Activated naive CD8-positive, alpha-beta T cell treated with anti-CD3 and anti-CD28 coated beads, Interleukin-2, amount 50 U/mL, for 24 hours (primary cell): ENCODE measurements at regions not wholly inside any gene's neighbourhood (a gene's known extent, or its start where the extent isn't known, plus 50 kb on each side); places are given as distances from the start of the nearest gene placed in this dataset.
"Not testable (repeated sequence)": the region's sequence is repeated elsewhere in the genome, so short reads cannot be mapped to it uniquely, and the experiment has no call there.

Experiments
- ATAC-seq: fragments of 150-1000 bp; cut with Tn5 transposase; one replicate; pipeline ENCODE4 v1.10.0; 2021
- DNase-seq: peaks from one replicate; pipeline ENCODE4 v3.0.0; 2021
- H3K27ac Mint-ChIP-seq: one replicate; pipeline ENCODE4 v1.8.0; 2021; ENCODE audit warnings: mild to moderate bottlenecking, mixed read lengths
- H3K27me3 Mint-ChIP-seq: one replicate; pipeline ENCODE4 v1.8.0; 2021; ENCODE audit warnings: mixed read lengths
- H3K36me3 Mint-ChIP-seq: one replicate; pipeline ENCODE4 v1.8.0; 2021; ENCODE audit warnings: low read depth, mixed read lengths
- H3K4me1 Mint-ChIP-seq: one replicate; pipeline ENCODE4 v1.8.0; 2021; ENCODE audit warnings: mixed read lengths
- H3K4me3 Mint-ChIP-seq: one replicate; pipeline ENCODE4 v1.8.0; 2021; ENCODE audit warnings: mild to moderate bottlenecking, moderate library complexity, mixed read lengths
- H3K9me3 Mint-ChIP-seq: one replicate; pipeline ENCODE4 v1.8.0; 2021; ENCODE audit warnings: mixed read lengths

GRCh38 chr3:78204977-78205376 is 1165.1 kb downstream of the ROBO2 start:
- DNase-seq (no peak), ATAC-seq (no peak)
- Mint-ChIP-seq H3K27me3 (no peaks in the 10 kb centered on the region), H3K4me1 (no peaks in the 10 kb centered on the region), H3K27ac (no peak overlapping the region), H3K36me3 (no peaks in the 10 kb centered on the region), H3K9me3 (peaks cover 8% of the 10 kb centered on the region), H3K4me3 (no peak overlapping the region)

DNA sequence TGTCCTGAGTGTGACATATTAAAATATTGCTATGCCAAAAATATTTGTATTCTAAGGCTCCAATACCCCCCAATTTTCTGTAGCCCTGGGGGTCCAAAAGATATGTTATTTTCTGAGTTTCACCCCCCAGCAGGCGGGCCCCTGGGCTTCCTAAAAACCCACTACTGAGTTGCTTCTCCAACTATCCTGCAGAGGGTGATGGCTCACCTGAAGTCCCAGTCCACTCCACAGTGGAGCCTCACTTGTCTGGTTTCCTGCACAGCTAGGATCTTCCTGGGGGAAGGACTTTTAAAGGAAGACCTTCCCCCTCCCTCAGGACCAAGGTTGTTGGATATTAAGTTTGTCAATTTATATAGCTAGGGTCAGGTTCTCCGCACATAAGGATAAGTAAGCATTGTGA is 1181.4 kb downstream of the ROBO2 start:
- no peak overlapping the region for H3K27ac Mint-ChIP-seq

DNA sequence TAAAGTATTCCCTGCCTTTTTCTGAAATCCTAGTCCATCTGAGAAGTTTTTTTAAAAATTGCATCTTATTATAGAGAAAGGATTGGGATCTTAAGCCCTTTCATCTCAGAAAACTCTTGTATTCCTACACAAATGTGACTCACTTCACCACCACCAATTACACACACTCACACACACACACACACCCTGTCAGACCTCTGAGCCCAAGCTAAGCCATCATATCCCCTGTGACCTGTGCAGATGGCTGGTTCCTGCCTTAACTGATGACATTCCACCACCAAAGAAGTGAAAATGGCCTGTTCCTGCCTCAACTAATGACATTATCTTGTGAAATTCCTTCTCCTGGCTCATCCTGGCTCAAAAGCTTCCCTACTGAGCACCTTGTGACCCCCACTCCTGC is 1181.9 kb downstream of the ROBO2 start:
- no peaks in the 10 kb centered on the region for H3K36me3 Mint-ChIP-seq
- peaks cover 22% of the 10 kb centered on the region for H3K9me3 Mint-ChIP-seq
- ATAC-seq (no peak), DNase-seq (no peak)
- no peak overlapping the region for H3K27ac Mint-ChIP-seq
- H3K27me3 Mint-ChIP-seq = no peaks in the 10 kb centered on the region
- H3K4me1 Mint-ChIP-seq = no peaks in the 10 kb centered on the region
- no peak overlapping the region for H3K4me3 Mint-ChIP-seq

More for the DNA sequence above, 1181.4 kb downstream of the ROBO2 start:
- DNase-seq = no peak
- H3K4me1 Mint-ChIP-seq = no peaks in the 10 kb centered on the region
- no peak for ATAC-seq
- no peaks in the 10 kb centered on the region for H3K27me3 Mint-ChIP-seq
- H3K9me3 Mint-ChIP-seq = peaks cover 22% of the 10 kb centered on the region
- H3K36me3 Mint-ChIP-seq = no peaks in the 10 kb centered on the region
- no peak overlapping the region for H3K4me3 Mint-ChIP-seq

DNA sequence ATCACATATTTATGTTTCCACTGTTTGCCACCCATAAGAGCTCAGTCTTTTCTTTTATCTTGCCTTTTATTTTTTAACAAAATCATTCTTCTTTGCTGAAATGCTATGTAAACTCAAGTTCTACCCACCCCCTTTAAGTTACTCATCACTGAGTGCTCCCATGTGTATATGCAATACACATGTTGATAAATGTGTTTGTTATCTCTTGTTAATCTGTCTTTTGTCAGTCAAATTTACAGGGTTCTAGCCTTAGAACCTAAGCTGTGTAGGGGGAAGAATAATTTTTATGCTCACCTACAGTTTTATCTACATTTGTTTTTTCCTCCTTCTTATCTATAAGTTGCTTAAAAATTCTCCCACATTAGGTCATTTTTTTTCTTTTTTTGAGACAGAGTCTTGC is 1195.9 kb downstream of the ROBO2 start:
- Mint-ChIP-seq H3K27me3 (no peaks in the 10 kb centered on the region), H3K27ac (no peak overlapping the region), H3K4me3 (no peak overlapping the region), H3K36me3 (no peaks in the 10 kb centered on the region), H3K9me3 (peaks cover 19% of the 10 kb centered on the region), H3K4me1 (no peaks in the 10 kb centered on the region)
- no peak for ATAC-seq
- no peak for DNase-seq

GRCh38 chr3:78238811-78239210 is 1198.9 kb downstream of the ROBO2 start:
- H3K4me1 Mint-ChIP-seq = no peaks in the 10 kb centered on the region
- ATAC-seq = no peak
- H3K9me3 Mint-ChIP-seq = peaks cover 28% of the 10 kb centered on the region

DNA sequence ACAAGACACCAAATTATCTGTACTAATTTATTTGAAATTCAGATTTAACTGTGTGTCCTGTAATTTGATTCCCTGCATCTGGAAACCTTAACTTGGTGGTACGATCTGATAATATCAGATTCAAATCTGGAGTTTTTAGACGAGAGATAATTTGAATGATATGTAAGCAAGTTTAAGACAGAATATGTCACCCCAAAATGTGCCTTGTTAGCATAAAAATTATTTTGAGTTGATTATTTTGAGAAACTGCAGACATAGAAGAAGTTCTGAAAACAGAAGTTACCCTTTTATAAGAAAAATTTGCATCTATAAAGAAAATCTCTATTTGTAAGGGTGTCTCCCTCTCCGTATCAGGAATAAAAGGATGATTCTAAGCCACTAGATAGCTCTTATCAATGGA is 1202.8 kb downstream of the ROBO2 start:
- DNase-seq = no peak
- Mint-ChIP-seq H3K27me3 (no peaks in the 10 kb centered on the region), H3K36me3 (no peaks in the 10 kb centered on the region), H3K4me1 (no peaks in the 10 kb centered on the region), H3K27ac (no peak overlapping the region), H3K4me3 (no peak overlapping the region), H3K9me3 (peaks cover 34% of the 10 kb centered on the region)
- no peak for ATAC-seq

More at GRCh38 chr3:78238811-78239210, 1198.9 kb downstream of the ROBO2 start:
- no peak overlapping the region for H3K27ac Mint-ChIP-seq
- no peak overlapping the region for H3K4me3 Mint-ChIP-seq
- no peaks in the 10 kb centered on the region for H3K36me3 Mint-ChIP-seq
- H3K27me3 Mint-ChIP-seq = no peaks in the 10 kb centered on the region
- DNase-seq = no peak

DNA sequence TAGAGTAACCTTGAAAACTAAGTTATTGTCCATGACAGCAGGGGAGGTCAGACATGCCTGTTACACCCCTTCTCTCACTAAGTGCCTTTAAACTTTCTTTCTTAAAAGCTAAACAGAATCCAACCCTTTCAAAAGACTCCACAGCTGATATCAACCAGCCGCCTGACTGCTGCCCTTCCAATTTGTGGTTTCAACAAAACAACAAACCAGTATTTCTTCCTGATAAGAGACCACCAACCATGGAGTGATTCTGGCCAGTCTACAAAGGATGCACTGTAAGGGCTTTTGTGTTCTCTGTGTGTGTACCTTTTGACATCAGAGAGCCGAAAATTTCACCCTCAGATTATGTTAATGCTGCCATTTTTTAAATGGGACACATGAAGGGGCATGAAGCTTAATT is 1204.2 kb downstream of the ROBO2 start:
- no peak overlapping the region for H3K27ac Mint-ChIP-seq
- peaks cover 34% of the 10 kb centered on the region for H3K9me3 Mint-ChIP-seq
- no peak for ATAC-seq
- DNase-seq = no peak
- H3K4me1 Mint-ChIP-seq = no peaks in the 10 kb centered on the region
- no peak overlapping the region for H3K4me3 Mint-ChIP-seq
- no peaks in the 10 kb centered on the region for H3K27me3 Mint-ChIP-seq
- no peaks in the 10 kb centered on the region for H3K36me3 Mint-ChIP-seq

- Mint-ChIP-seq H3K4me1 (no peaks in the 10 kb centered on the region), H3K27me3 (no peaks in the 10 kb centered on the region)
- ATAC-seq = no peak
These were observed 1209.4 kb downstream of the ROBO2 start for GRCh38 chr3:78249294-78249693.

GRCh38 chr3:78253860-78254259 is 1214.0 kb downstream of the ROBO2 start:
- Mint-ChIP-seq H3K4me1 (no peaks in the 10 kb centered on the region), H3K27ac (no peak overlapping the region), H3K36me3 (no peaks in the 10 kb centered on the region), H3K27me3 (no peaks in the 10 kb centered on the region), H3K4me3 (no peak overlapping the region), H3K9me3 (peaks cover 20% of the 10 kb centered on the region)
- ATAC-seq (no peak), DNase-seq (no peak)

More at GRCh38 chr3:78249294-78249693, 1209.4 kb downstream of the ROBO2 start:
- no peak overlapping the region for H3K27ac Mint-ChIP-seq
- no peak overlapping the region for H3K4me3 Mint-ChIP-seq
- no peak for DNase-seq
- H3K9me3 Mint-ChIP-seq = peaks cover 22% of the 10 kb centered on the region
- H3K36me3 Mint-ChIP-seq = no peaks in the 10 kb centered on the region

DNA sequence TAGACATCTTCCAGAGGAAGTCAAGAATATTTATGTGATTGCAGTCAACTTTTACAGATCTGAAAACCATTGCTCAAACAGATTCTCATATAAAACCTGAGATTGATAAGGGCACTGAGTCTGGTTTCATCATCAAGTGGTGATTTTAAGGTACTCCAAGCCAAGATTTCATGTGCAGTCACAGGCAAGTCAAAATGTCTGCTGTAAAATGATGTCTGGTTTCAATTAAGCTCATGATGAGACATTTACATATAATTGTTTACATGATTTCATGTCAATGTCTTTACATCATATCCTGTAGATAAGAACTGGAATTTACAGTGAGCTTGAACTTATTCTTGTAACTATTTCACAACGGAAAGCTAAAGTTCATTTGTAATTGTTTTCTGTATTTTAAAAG is 1215.5 kb downstream of the ROBO2 start:
- Mint-ChIP-seq H3K36me3 (no peaks in the 10 kb centered on the region), H3K27ac (no peak overlapping the region), H3K9me3 (peaks cover 12% of the 10 kb centered on the region), H3K4me3 (no peak overlapping the region), H3K4me1 (no peaks in the 10 kb centered on the region), H3K27me3 (no peaks in the 10 kb centered on the region)
- no peak for DNase-seq
- no peak for ATAC-seq

- H3K4me3 Mint-ChIP-seq = no peak overlapping the region
- no peaks in the 10 kb centered on the region for H3K4me1 Mint-ChIP-seq
- no peak for DNase-seq
- H3K9me3 Mint-ChIP-seq = peaks cover 10% of the 10 kb centered on the region
- H3K27me3 Mint-ChIP-seq = no peaks in the 10 kb centered on the region
- no peak for ATAC-seq
- H3K36me3 Mint-ChIP-seq = no peaks in the 10 kb centered on the region
- H3K27ac Mint-ChIP-seq = no peak overlapping the region
These were observed 1216.2 kb downstream of the ROBO2 start for GRCh38 chr3:78256123-78256522.

GRCh38 chr3:78257951-78258530 is 1218.1 kb downstream of the ROBO2 start:
- no peak overlapping the region for H3K27ac Mint-ChIP-seq
- no peak overlapping the region for H3K4me3 Mint-ChIP-seq
- peaks cover 7% of the 10 kb centered on the region for H3K9me3 Mint-ChIP-seq
- H3K27me3 Mint-ChIP-seq = no peaks in the 10 kb centered on the region
- ATAC-seq (no peak), DNase-seq (no peak)
- no peaks in the 10 kb centered on the region for H3K36me3 Mint-ChIP-seq
- H3K4me1 Mint-ChIP-seq = no peaks in the 10 kb centered on the region

DNA sequence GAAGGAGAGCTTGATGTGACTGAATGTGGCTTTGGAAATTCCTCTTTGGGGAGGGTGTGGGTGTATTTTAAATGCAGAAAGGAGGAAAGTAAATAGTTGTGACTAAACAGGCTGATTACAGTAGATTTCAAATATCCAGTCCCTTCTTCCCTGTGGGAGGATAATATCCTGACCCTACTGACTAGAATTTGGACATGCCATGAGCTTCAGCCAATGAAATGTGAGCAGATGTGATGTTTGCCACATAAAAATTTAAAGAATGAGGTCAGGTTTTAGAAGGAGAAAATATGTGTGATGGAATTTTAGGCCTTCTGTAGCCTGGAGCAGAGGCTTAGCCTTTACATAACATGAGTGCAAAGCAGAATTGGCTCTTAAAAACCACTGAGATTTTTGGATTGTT is 1218.9 kb downstream of the ROBO2 start:
- DNase-seq (no peak), ATAC-seq (no peak)
- no peaks in the 10 kb centered on the region for H3K4me1 Mint-ChIP-seq
- no peaks in the 10 kb centered on the region for H3K27me3 Mint-ChIP-seq
- no peak overlapping the region for H3K27ac Mint-ChIP-seq
- H3K9me3 Mint-ChIP-seq = peaks cover 7% of the 10 kb centered on the region
- H3K36me3 Mint-ChIP-seq = no peaks in the 10 kb centered on the region
- H3K4me3 Mint-ChIP-seq = no peak overlapping the region

DNA sequence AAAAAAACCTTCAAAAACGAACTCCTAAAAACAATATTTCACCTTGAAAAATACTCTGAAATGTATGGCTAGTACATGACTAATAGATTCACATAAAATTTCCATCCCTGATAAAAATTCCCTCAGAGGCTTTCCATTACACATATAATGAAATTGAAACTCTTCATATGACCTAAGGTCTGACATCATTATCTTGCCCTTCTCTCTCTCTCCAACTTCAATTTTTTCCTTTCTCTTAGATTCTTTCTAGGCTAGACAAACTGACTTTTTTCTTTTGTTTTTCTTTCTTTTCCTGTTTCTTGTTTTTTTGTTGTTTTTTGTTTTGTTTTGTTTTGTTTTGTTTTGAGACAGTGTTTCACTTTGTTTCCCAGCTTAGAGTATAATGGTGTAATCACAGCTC is 1220.5 kb downstream of the ROBO2 start:
- H3K27ac Mint-ChIP-seq = no peak overlapping the region
- no peaks in the 10 kb centered on the region for H3K36me3 Mint-ChIP-seq
- DNase-seq (no peak), ATAC-seq (no peak)
- H3K9me3 Mint-ChIP-seq = peaks cover 7% of the 10 kb centered on the region
- H3K4me1 Mint-ChIP-seq = no peaks in the 10 kb centered on the region
- no peaks in the 10 kb centered on the region for H3K27me3 Mint-ChIP-seq
- H3K4me3 Mint-ChIP-seq = no peak overlapping the region

DNA sequence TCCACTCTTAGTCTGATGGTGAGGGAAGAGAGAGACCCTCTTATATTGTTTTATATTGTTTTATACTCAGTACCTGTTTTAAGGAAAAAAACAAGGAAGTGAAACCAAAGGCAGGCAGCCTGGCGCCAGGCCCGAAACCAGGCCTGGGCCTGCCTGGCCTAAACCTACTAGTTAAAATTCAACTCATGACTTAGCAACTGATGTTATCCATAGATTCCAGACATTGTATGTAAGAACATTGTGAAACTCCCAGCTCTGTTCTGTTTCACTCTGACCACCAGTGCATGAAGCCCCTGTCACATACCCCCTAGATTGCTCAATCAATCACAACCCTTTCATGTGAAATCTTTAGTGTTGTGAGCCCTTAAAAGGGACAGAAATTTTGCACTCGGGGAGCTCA is 1226.7 kb downstream of the ROBO2 start:
- H3K27ac Mint-ChIP-seq, DNase-seq, H3K4me3 Mint-ChIP-seq, ATAC-seq, H3K27me3 Mint-ChIP-seq, H3K4me1 Mint-ChIP-seq, H3K36me3 Mint-ChIP-seq: not testable (repeated sequence)
- H3K9me3 Mint-ChIP-seq = peaks cover 14% of the 10 kb centered on the region

DNA sequence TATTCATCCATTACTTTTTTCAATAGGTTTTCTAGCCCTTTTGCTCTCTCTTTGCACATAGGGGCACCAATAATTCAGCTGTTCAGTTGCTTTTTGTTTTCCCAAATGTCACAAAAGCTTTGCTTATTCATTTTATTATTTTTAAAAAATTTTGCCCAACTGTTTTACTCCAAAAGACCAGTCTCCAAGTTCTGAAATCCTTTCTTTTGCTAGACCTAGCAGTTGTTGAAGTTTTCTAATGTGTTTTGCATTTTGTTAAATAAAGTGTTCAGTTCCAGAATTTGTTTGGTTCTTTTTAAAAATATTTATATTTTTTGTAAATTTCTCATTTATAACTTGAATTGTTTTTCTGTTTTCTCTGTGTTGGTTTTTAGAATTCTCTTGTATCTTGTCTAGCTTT is 1227.3 kb downstream of the ROBO2 start:
- DNase-seq = no peak
- Mint-ChIP-seq H3K36me3 (no peaks in the 10 kb centered on the region), H3K27ac (no peak overlapping the region), H3K4me1 (no peaks in the 10 kb centered on the region), H3K27me3 (no peaks in the 10 kb centered on the region), H3K9me3 (peaks cover 14% of the 10 kb centered on the region), H3K4me3 (no peak overlapping the region)
- ATAC-seq = no peak
